COLO829 (cell line): ENCODE measurements at regions not wholly inside any gene's neighbourhood (a gene's known extent, or its start where the extent isn't known, plus 50 kb on each side); places are given as distances from the start of the nearest gene placed in this dataset.

Experiments
- DNase-seq: peaks from one replicate; pipeline ENCODE4 v3.0.0; 2012; ENCODE audit warnings: low spot score

DNA sequence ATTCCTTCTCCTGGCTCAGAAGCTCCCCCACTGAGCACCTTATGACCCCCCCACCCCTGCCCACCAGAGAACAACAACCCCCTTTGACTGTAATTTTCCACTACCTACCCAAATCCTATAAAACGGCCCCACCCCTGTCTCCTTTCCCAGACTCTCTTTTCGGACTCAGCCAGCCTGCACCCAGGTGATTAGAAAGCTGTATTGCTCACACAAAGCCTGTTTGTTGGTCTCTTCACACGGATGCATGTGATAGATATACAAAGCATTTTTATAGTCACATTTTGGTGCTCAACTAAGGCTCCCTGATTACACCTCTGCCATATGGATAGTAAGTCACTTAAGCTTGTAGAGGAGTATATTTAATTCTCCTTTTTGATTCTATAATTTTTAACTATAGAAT lies 985.8 kb downstream of the REEP3 start:
- DNase-seq, result no peak

DNA sequence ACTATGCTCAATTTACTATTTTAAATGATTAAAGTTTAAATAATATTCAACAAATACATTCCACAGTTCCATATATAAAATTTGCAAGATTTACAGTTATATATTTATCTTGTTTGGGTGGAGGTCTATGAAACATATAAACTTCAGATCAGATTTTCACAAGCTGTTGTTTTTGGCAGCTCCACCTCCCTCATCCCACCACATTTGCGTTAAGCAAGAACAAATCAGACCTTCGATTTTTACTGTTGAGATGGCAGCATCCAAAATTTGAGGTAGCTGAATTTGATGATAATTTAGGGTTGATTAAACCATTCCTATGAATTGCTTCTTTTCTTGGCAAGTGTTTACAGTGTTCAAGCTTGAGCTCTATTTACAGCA lies 986.4 kb downstream of the REEP3 start:
- DNase-seq, result no peak

DNA sequence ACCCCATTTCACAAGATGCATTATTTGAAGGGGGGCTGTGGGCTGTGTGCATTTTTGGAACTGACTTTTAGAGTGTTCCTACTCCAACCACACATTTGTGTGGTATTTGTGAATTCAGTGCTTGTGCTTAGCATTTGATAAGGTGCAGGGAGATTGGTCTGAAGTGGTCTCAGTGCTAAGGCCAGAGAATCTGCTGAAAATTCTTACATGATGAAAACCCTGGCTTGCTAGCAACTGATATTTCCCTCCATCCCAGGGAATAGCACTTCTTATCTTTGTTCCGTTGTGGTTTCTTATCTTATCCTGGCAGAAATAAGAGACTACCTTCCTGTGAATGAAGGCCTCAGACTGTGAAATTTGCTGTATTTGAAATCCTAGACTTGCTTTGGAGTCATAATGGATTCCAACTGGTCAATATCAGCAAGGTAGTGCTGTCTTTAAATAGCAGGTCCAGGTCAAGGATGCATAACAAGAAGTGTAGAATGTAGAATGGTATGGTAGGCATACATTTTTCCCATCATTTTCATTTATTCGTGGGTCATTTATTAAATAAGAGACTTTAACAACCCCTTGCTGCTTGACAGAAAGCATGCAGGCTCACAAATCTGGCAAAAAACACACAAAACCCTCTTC lies 986.9 kb downstream of the REEP3 start:
- DNase-seq, result no peak

DNA sequence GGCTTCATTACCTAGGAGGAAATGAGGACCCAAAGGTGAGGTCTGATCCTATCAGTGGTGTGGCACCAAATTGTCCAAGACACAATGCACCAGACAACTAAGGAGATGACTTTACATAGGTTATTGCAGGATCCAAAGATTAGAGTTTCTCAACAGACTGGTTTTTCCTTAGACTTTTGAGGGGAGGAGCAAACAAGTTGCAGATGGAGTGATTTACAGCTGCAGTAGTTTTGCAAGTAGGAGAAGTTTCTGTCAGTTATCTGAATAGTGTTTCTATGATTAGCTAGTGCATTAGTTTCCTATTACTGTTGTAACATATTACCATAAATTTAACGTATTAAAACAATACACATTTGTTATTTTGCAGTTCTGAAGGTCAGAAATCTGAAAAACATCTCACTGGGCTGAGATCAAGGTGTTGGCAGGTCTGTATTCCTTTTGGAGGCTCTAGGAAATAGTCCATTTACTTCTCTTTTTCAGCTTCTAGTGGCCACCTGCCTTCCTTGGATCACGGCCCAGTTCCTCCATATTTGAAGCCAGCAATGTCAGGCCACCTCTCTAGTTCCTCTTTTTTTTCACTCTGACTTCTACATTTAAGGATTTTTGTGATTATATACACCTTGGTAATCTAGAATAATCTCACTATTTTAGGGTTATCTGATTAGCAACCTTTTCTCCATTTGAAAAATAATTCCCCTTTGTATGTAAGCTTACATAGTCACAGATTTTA lies 994.9 kb downstream of the REEP3 start:
- no peak for DNase-seq

DNA sequence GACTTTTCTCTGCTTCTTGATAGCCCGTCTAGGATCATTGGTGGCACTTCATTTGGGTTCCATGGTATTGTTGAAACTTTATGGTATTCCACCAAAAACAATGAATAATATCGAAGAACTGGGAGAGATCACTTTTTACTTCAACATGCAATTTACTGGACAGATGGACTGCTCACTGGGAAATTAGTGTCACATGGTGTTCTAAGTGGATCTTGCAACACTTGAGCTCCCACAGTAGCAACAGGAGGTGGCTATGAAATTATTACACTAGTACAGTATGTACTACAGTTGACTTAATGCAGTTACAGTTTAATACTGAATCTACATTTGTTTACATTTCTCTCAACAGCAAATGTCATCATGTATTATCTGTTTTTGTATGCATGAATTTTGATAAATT lies 997.3 kb downstream of the REEP3 start:
- DNase-seq, result no peak

DNA sequence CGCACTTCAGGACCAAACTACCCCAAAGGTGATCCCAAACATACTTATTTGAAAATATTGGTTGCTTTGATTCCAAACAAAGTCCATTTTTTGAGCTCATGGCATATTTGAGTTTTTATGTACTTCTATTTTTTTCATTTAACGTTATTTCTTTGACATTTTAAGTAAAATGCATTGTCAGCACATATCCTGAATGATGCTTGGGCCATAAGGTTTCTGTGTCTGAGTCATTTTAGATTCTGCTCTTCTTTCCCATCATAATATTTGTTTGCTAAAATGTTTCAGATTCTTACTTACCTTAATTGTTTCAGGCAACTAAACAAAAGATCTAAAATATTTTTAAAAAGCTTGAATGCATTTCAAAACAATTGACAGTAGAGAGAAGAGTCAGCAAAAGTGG lies 998.2 kb downstream of the REEP3 start:
- no peak for DNase-seq

DNA sequence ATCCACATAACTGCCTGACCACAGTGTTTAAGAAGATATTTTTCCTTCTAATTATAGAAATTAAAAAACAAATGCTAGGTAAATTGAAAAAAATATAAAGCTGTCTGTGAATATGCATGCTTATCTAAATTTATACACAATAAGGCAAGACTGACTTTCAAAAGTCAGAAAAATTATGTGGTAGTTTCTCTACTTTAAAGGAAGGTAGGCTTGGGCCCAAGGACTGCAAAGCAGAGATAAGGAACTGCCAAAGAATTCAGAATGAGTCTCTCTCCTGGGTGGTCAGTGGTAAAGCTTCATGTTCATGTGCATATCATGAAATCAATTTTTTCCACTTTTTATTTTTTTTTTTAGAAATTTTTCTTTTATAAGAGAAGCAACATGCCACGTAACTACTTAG lies 998.6 kb downstream of the REEP3 start:
- DNase-seq, result no peak

DNA sequence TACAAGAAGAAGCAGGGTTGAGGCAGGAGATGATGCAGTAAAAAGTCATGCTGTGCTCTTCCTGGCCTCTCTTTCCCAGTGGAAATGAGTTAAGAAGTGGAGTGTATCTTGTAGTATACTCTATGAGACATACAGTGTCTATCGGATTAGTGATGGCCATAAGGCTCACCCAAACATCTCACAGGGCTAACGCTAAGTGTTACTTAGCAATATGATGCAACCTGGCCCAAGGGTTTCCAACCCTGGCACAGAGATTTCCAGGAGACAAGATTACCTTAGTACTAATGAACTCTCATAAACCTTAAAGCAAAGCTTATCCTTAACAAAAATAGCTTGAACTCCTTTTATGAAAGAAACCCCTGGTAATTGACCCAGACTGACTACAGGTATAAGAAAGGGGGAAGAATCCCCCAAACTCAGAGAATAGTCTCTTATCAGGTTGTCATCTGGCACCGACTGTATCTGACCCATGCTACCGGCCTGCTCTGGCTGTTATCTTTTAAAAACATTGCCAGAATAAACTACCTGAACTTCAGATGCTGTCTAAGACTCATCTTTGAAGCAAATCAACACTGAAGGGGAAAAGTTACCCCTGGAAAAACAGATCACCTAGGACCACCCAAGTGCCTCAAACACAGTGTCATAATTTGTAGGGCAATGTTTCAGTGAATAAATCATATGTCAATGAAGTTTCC lies 1002.0 kb downstream of the REEP3 start:
- no peak for DNase-seq

DNA sequence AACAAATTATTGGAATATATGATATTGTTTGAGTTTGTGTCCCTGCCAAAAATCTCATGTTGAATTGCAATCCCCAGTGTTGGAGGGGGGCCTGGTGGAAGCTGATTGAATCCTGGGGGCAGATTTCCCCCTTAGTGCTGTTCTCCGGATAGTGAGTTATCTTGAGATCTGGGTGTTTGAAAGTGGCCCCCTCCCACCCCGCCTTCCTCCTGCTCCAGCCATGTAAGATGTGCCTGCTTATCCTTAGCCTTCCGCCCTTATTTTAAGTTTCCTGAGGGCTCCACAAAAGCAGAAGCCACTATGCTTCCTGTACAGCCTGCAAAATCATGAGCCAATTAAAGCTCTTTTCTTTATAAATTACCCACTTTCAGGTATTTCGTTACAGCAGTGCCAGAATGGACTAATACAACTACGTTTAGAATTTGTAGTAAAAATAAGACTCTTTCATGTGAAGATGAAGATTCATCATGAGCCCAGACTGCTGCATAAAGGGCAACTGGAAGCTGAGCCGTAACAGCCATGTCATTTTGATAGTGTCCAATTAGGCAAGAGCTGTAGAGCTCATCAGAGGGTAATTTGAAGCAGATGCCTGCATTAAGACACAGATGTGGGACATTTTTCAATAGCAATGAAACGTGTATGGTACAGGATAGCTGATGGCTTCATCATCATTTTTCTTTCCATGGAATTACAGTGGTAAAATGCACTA lies 1007.2 kb downstream of the REEP3 start:
- DNase-seq, result no peak

DNA sequence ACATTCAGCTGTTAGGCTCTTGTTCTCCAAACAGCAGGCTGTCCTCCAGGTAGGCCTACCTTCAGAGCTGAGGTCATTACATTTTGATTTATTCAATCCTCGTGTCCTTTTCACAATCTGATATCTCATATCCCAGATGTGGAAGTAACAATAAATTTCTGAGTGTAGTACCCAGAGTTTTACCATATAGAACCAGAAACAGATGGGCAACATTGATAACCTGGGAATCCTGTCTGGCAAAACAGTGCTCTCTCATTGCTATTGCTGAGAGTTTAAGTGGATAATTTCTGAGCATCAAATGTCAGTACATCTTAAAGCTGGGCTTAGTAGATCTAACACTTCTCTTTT lies 1007.8 kb downstream of the REEP3 start:
- DNase-seq, result no peak

DNA sequence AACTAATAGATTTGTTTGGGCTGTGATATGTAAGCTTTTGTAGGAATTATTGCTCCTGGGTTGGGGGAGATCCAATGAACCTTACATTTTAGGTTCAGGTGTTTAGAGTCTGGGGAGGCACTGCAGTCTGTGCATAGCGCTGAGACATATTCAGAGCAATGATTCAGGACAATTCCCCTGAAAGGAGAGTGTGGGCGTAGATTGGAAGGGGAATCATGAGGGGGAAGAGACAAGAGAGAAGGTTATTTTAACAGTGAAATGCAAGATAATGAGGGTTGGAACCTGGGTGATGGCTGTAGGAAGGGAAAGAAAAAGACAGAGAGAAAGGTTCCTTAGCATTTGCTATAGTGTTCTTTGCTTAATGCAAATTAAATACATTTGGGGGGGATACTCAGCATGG lies 1013.4 kb downstream of the REEP3 start:
- no peak for DNase-seq

DNA sequence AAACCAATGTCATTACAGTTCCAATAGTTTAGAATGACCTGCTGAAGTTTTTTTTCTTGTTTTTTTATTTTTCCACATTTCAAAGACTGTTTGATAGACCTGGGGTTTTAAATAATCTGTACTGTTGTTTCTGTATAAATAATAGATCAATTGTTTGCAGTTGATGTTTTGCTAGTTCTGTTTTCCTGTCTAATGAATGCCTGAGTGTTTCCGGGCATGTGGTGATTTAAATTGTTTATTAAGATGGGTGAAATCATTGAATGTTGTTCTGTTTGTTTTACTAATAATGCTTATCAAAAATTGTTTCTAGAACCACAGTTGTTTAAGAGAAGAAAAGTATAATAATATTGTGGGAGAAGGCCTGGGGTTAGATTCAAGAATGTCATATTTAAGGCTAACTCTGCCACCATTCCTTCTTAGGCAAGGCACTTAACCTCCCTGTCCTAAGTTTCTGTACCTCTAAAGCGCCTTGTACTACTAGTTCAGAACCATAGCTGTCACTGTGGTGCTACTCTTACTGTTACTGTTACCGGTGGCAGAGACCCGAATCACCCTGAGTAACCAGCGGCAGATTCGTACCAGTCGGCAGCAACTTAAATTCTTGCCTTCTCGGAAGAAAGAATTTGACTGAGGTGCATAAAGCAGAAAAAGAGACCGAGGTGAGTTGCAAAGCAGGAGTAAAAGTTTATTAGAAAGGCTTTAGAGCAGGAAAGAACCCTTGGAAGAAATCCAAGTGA lies 1014.1 kb downstream of the REEP3 start:
- DNase-seq, result peak; percentile 20

DNA sequence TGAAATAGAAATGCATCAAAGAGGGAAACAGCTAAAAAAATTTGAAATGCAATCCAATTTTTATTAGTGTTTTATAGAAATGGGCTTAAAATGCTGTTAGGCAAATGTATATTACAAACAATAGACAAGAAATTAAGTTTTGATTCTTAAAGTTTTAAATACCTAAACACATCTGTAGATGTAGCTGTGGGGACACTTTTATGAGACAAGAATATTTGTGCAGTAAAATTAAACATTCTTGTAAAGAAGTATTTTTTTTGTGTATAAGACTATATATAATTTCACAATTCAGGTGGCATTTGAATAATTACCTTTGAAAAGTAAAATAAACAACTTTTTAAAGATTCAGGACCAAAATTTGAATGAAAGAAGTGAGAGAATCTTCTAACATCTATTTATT lies 1015.9 kb downstream of the REEP3 start:
- DNase-seq, result no peak

DNA sequence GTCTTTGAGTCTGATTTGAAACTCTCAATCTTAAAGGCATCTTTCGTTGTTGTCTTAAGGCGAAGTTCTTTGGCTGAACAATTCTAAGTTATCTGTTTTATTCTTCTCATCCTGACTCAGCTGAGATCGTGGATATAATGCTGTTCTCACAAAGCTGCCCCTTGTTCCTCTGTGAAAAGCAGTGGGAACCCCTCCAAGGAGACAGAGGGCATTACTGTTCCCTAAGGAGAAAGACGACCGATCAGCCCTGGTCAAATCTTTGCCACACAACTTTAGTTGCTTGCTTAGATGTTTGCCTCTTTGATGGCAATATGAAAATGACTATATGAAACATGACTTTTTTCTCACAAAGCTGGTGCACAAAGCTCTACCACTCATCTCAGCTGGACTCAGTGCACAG lies 1016.7 kb downstream of the REEP3 start:
- DNase-seq, result peak; percentile 21

DNA sequence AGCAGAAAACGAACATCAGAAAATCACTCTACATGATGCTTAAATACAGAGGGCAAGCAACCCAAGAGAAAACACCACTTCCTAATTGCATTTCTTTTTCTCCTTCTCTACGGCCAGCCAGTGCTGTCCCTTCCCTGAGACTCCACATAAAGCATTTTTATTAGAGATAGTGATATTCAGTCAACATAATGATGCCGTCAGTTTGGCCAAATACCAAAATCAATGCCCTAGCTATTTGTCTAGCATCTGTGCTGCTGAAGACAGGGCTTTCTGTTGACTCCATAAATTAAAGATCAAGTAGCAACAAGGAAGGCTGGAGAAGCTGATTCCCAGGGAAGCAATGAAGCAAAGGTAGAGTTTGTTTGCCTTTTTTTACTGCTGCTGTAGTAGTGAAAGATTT lies 1024.9 kb downstream of the REEP3 start:
- DNase-seq, result no peak

DNA sequence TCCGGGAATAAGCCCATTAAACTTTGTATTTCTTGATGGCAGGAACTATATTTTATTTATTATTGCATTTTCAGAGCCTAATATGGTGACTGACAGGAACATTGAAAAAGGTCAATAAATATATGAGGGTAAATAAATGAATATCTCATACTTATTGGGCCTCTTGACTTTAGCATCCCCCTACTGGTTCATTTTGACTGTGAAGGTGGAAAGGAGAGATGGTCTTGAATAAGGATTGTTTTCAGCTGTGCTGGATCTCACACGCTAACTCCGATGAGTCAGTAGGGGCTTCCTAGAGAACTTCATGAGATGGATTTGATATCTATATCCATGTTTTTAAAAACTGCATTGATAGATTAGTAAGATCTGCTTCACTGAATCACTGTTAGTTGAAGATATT lies 1026.0 kb downstream of the REEP3 start:
- DNase-seq, result no peak

DNA sequence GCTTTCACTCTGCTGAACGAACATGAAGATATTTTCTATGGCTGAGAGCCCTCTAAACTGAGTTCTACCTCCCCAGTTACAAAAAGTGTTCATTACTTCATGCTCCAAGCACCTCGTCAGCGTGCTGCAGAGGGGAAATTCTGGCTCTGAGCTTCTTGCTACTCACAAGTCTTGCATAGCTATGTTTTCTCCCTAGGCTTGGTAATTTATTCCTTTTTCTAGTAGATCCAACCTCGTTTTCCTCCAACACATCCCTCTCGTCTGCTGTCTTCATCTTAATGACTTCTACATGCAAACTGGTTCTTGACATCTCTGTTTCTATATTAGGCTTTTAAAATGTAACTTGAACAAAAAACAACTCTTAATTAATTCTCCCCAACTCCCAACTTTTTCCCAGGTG lies 1034.5 kb downstream of the REEP3 start:
- DNase-seq, result no peak

DNA sequence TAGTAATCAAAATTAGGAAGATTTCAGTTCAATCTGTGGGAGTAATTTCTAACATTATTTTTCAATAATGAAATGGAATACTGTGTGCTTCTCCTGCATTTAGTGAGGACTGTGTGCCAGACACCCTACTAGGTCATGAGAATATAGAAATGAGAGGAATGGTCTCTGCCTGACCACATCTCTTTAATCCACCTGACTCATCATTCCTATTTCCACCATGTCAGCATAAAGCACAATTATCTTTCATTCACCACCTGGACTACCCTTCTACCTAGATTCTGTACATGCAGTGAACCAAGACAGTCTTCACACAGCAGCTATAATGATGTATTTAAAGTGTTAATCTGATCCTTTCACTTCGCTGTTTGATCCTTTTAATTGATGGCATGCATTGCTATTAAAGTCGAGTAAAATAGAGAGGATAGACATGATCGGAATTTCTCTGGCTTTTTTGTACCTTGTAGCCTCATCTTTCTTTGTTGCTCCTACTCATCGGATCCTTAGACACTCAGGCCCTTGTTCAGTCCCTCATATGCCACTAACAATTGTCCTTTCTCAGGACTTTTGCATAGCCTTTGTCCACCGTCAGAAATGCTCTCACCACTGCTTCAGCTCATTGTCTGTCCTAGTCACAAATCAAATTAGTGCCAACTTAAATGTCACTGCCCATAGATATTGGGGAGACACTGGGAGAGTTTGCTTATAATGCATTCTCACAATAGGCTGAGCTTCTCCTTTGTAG lies 1037.1 kb downstream of the REEP3 start:
- DNase-seq, result no peak

DNA sequence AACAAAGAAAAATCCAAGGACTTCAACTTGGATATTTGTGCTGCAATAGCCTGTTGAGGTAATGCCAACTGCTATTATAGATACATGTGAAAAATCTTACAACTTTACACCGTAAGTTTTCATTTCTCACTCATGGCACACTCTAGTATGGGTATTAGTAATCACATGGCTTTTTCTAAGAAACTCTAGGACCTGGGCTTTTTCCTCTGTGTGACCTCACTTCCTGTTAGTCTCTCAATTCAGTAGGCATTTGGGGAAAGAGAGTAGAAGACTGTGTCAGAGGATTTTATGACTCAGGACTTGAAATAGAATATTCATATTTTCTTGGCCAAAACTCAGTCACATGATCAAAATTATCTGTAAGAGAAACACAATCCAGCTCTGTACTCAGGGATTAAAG lies 1049.9 kb downstream of the REEP3 start:
- DNase-seq, result no peak

DNA sequence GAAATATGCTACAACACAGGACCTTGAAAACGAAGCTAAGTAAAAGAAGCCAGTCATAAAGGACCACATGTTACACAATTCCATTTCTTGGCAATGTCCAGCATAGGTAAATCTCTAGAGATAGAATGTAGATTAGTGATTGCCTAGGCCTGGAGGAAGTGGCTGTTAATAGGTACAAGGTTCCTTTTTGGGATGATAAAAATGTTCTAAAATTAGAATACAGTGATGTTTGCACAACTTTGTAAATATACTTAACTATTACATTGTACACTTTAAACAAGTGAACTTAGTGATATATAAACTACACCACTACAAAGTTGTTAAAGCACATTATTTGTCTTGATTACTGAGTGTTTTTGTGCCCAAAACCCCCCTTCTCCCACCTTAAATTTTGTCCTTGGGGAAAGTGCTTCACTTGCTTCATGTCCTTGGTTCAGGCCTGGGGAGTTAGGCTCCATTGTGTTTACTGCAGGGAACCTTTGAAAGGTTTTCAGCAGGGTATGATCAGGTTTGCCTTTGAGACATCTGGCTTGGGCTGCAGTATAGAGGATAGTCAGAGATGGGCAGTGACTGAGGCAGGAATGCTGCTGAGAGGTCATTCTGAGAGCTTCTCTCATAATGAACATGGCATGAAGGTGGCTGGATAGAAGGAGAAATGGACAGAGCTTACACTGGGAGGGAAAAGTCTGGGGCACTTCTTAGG lies 1052.6 kb downstream of the REEP3 start:
- DNase-seq, result no peak

DNA sequence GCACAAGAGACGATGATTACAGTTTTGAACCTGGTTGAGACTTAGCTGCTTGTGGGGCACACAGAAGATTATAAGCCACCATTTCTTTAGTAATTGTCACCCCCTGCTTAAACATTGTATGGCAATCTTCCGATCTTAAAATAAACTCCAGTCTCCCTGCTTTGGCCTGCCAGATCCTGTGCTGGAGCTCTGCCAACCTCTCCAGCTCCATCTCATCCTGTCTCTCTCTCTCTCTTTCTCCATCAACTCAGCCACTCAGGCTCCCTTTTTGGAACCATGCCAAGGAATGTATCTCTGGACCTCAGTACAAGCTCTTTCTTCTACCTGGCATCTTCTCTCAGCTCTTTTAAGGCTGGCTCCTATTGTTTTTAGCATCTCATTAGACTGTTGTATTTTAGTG lies 1053.2 kb downstream of the REEP3 start:
- DNase-seq, result no peak
